Erythroblast (primary cell): ENCODE measurements at regions not wholly inside any gene's neighbourhood (a gene's known extent, or its start where the extent isn't known, plus 50 kb on each side); places are given as distances from the start of the nearest gene placed in this dataset.

Source experiments
- DNase-seq, 2 experiments: peaks; one replicate each; lab custom pipeline; 2025; lab: John Stamatoyannopoulos, UW
- GATA1 ChIP-seq: IDR thresholded peaks from 2 replicates; pipeline ENCODE4 v1.6.1; 2011; ENCODE audit warnings: low read depth, mild to moderate bottlenecking, control low read depth, low read length, moderate library complexity
- POLR2A ChIP-seq: IDR thresholded peaks from 2 replicates; pipeline ENCODE4 v1.6.1; 2011; ENCODE audit warnings: mild to moderate bottlenecking, low read length

DNA sequence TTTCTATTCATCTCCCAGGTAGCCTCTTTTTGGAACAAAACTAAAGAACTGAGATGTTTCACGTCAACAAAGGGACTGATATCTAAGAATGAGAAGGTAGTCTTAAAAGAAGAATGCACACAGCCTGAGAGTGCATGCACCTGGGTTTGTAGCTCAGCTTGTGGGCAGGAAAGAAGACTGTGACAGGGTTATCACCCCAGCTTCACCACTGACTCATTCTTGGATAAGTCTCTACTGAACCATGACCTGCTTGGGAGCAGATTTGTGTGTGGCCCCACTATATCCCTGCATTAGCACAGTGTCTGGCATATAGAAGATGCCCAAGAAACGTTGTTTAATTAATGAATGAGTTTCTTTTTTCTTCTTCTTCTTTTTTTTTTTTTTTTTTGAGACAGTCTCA is 187.5 kb downstream of the GPAM start:
- no peak for DNase-seq
- TF ChIP-seq POLR2A (no peak), GATA1 (no peak)

DNA sequence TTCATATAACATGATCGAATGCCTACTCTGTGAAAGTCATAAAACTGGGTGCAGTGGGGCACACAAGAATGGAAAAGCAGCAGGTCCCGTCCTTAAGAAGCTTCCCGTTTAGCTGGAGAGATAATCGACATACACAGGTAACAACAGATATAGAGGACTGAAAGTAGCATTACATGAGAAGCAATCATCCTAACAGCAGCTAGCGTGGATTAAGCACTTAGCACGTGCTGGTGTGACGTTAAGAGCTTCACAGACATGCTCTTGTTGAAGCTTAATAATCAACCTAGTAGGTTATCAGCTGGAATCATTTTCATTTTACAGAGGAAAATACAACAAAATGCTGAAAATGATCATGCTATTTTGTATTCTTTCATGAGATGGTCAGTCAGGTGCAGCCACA is 184.8 kb downstream of the GPAM start:
- TF ChIP-seq POLR2A (no peak), GATA1 (no peak)
- DNase-seq: no peak

DNA sequence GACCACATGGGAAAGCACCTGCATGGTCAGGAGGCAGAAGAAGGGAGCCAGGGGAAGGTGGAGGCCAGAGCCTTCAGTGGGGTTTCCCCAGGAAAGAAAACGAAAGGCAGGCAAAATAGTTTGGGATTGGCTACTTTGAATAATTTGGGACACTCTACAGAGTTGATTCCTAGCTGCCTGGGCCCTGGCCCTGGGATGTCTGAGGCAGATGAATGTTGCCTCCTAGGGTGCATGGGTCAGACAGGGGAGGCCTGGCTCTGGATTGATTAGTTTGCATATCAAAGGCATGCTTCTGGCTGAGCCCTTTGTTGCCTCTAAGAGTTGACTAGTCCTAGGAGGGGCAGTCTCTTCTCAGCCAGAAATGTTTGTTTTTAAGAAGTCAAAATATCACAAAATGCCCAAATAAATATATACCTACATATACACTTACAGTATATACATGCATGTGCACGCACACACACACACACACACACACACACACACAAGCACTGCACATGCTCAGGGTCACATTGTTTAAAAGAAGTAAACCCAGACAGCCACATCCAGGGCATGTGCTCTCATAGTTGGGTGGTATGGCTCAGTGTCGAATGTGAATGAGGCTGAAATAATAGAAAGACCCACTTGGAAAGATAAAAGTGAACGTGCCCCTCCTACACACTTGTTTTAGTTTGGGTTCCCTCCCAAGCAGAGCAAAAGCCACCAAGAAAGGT is 184.2 kb downstream of the GPAM start:
- no peak for DNase-seq

GRCh38 chr10:111999915-112000302 is 183.7 kb downstream of the GPAM start:
- DNase-seq: no peak
- TF ChIP-seq POLR2A: no peak

More for the DNA sequence above, 184.2 kb downstream of the GPAM start:
- no peak for TF ChIP-seq GATA1
- TF ChIP-seq POLR2A: no peak

DNA sequence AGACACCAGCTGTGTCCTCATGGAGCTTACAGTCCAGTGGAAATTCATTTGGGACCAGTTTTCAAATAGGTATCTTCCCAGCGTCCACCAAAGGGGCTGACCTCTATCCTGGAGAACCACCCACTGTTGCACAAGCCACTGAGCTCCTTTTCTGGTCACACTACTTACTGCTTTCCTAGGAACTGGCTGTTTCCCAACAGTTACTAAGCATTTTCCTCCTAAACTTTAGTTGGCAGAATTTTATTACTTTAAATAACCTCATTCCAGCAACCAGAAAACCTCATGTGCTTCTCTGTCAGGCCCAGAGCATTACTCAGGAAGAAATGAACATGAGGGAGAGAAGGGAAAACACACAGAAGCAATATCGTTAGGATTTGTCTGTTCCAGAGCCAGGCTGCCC is 183.1 kb downstream of the GPAM start:
- TF ChIP-seq GATA1 (no peak), POLR2A (no peak)
- DNase-seq: no peak

DNA sequence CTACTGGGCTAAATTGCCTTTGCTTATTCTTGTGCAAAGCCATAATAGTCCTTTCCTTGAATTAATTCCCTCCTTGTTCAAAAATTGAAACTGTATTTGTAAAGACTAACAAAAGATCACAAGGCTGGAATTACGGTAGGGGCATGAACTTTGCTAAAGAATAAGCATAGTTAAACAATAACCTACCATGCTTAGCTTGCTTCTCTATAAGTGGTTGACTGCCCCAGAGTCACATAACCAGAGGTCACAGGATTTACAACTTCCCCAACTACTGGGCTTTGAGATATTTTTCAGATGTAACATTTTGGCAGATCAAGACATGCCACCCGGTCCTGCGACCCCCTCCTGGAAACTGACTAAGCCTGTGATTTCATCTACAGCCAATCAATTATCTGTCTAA is 181.4 kb downstream of the GPAM start:
- no peak for DNase-seq

DNA sequence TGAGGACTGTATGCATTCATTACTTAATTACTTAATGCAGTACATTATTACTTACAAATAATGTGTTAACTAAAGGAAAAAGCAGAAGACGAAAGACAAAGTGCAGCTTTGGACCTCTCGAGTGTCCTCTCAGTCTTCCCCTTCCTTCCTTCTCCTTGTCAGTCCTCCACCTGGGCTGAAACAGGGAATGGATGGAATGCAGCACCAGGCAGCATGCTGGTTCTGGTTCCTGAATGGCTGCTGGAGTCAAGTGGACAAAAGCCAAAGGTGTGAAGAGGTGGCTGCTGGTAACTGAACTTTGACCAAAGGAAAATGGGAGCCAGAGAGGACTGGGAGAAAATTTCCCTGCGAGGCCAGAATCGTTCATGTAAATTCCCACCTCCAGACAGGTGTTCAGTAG is 179.5 kb downstream of the GPAM start:
- TF ChIP-seq GATA1 (no peak), POLR2A (no peak)

More for the DNA sequence above, 181.4 kb downstream of the GPAM start:
- TF ChIP-seq POLR2A: no peak
- no peak for TF ChIP-seq GATA1

DNA sequence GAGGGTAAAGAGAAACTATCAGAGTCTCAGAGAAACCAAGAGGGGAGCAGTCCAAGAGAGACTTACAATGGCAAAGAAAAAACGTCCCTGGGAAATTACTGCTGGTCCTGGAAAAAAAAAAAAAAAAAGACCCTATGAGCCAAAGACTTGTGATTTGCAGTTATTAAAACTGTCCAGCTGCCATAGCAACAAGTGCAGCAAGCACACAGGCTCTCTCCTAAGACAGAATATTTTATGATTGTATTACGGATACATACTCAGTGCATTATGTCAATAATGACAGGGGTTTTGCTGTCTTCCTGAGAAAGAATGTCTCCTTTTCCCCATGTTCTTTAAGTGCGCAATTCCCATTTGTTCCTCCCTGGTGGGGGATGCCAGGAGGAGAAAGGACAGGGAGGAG is 178.5 kb downstream of the GPAM start:
- DNase-seq: no peak
- TF ChIP-seq GATA1: no peak
- TF ChIP-seq POLR2A: no peak

More for the DNA sequence above, 179.5 kb downstream of the GPAM start:
- DNase-seq: no peak

- DNase-seq: no peak
- TF ChIP-seq GATA1: no peak
- TF ChIP-seq POLR2A: no peak
These were observed 177.2 kb downstream of the GPAM start for GRCh38 chr10:112006407-112006806.

- no peak for TF ChIP-seq POLR2A
- no peak for TF ChIP-seq GATA1
- no peak for DNase-seq
These were observed 176.7 kb downstream of the GPAM start for GRCh38 chr10:112006831-112007230.

- no peak for TF ChIP-seq GATA1
- no peak for TF ChIP-seq POLR2A
- DNase-seq: no peak
These were observed 161.4 kb downstream of the GPAM start for GRCh38 chr10:112022196-112022595.

DNA sequence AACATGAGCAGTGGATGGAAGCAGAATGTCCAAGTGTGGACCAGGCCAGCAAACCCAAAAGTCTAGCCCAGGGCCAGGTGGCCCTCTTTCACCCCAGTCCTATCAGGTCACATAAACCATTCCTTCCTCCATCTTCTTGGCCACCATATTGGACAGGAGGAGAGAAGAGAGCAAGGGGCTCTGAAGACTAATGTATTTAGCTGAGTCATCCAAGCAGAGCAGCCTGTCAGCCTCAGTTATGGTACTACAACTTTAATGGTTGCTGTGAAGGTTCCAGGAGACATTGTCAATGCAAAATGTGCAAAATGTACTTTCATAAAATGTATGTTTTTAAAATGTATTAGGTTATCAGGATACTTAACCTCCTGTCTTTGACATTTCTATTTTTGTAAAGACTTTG is 159.5 kb downstream of the GPAM start:
- no peak for DNase-seq
- no peak for TF ChIP-seq GATA1
- no peak for TF ChIP-seq POLR2A

DNA sequence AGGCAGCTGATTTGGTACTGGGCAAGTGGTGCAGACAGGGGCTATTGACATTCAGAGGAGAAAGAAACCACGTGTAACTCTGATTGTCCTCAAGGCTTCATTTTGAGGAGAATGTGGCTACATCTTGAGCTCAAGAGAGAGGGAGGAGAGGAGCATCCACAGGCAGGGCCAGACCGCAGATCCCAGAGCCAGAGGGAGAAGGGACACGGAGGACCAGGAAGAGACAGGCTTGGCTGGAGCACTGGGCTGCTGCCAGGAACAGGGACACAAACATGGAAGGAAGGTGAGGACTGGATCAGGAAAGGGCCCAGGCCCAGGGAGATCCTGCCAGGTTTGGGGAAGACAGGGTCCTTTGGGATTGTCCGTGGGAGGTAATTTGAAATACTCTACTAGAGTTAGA is 158.3 kb downstream of the GPAM start:
- TF ChIP-seq GATA1: no peak
- no peak for TF ChIP-seq POLR2A
- DNase-seq: no peak

- no peak for DNase-seq
- TF ChIP-seq GATA1 (no peak), POLR2A (no peak)
These were observed 157.1 kb downstream of the GPAM start for GRCh38 chr10:112026438-112026837.

GRCh38 chr10:112027731-112028280 is 155.8 kb downstream of the GPAM start:
- no peak for TF ChIP-seq POLR2A
- no peak for TF ChIP-seq GATA1
- no peak for DNase-seq
